GM18502 (cell line): ENCODE measurements at regions not wholly inside any gene's neighbourhood (a gene's known extent, or its start where the extent isn't known, plus 50 kb on each side); places are given as distances from the start of the nearest gene placed in this dataset.
"Not testable (repeated sequence)": the region's sequence is repeated elsewhere in the genome, so short reads cannot be mapped to it uniquely, and the experiment has no call there.

Experiments used
- ATAC-seq: cut with Tn5 transposase; IDR thresholded peaks from one replicate; pipeline ENCODE4 v1.9.1; 2021; ENCODE audit warnings: mild to moderate bottlenecking; ENCODE audit not compliant: unreplicated experiment, poor library complexity

GRCh38 chr5:39559923-39560322 lies 135.1 kb upstream of the DAB2 start:
- no peak for ATAC-seq

GRCh38 chr5:39558541-39558940 lies 133.8 kb upstream of the DAB2 start:
- ATAC-seq: no peak

- no peak for ATAC-seq
These were observed 131.0 kb upstream of the DAB2 start for GRCh38 chr5:39555788-39556187.

- ATAC-seq: no peak
These were observed 122.9 kb upstream of the DAB2 start for GRCh38 chr5:39547553-39548154.

- ATAC-seq: no peak
These were observed 120.2 kb upstream of the DAB2 start for GRCh38 chr5:39544941-39545340.

GRCh38 chr5:39543335-39543734 lies 118.6 kb upstream of the DAB2 start:
- ATAC-seq: no peak

- no peak for ATAC-seq
These were observed 117.9 kb upstream of the DAB2 start for GRCh38 chr5:39542511-39543285.

- ATAC-seq: no peak
These were observed 117.1 kb upstream of the DAB2 start for GRCh38 chr5:39541920-39542319.

- no peak for ATAC-seq
These were observed 114.7 kb upstream of the DAB2 start for GRCh38 chr5:39539470-39539869.

GRCh38 chr5:39534690-39535089 lies 109.9 kb upstream of the DAB2 start:
- ATAC-seq: no peak

GRCh38 chr5:39533749-39534148 lies 109.0 kb upstream of the DAB2 start:
- ATAC-seq: no peak

- no peak for ATAC-seq
These were observed 107.7 kb upstream of the DAB2 start for GRCh38 chr5:39532511-39532910.

- ATAC-seq: no peak
These were observed 106.5 kb upstream of the DAB2 start for GRCh38 chr5:39531306-39531705.

GRCh38 chr5:39526914-39527477 lies 102.2 kb upstream of the DAB2 start:
- ATAC-seq: no peak

- ATAC-seq: not testable (repeated sequence)
These were observed 101.0 kb upstream of the DAB2 start for GRCh38 chr5:39525781-39526180.

GRCh38 chr5:39525271-39525670 lies 100.5 kb upstream of the DAB2 start:
- no peak for ATAC-seq

GRCh38 chr5:39523821-39524220 lies 99.0 kb upstream of the DAB2 start:
- no peak for ATAC-seq

GRCh38 chr5:39521940-39522590 lies 97.3 kb upstream of the DAB2 start:
- ATAC-seq: no peak

GRCh38 chr5:39521098-39521860 lies 96.5 kb upstream of the DAB2 start:
- no peak for ATAC-seq

GRCh38 chr5:39520232-39520572 lies 95.4 kb upstream of the DAB2 start:
- ATAC-seq: no peak
